SK-N-SH treated with all-trans-retinoic acid at 6 μM for 48 hours (cell line): ENCODE measurements at regions not wholly inside any gene's neighbourhood (a gene's known extent, or its start where the extent isn't known, plus 50 kb on each side); places are given as distances from the start of the nearest gene placed in this dataset.

Source experiments
- ATAC-seq: fragments of 200-7000 bp; cut with Tn5 transposase; 3 replicates; pipeline ENCODE4 v1.9.1; 2020; ENCODE audit warnings: mild to moderate bottlenecking, moderate library complexity
- ARNTL ChIP-seq: fragments of 450-650 bp; formaldehyde crosslinking; IDR thresholded peaks from 2 replicates; pipeline ENCODE4 v1.5.0; 2020; ENCODE audit warnings: low read depth, mild to moderate bottlenecking, moderate library complexity, borderline replicate concordance
- BACH2 ChIP-seq: fragments of 250-450 bp; sonication (Bioruptor Pico); IDR thresholded peaks from 2 replicates; pipeline ENCODE4 v1.9.0; 2021; ENCODE audit warnings: mild to moderate bottlenecking, borderline replicate concordance
- CSRNP3 ChIP-seq: fragments of 250-450 bp; sonication (Bioruptor Pico); IDR thresholded peaks from 2 replicates; pipeline ENCODE4 v1.5.1; 2021; ENCODE audit warnings: mild to moderate bottlenecking, moderate library complexity
- GLIS3 ChIP-seq: fragments of 250-450 bp; sonication (Bioruptor Pico); IDR thresholded peaks from 2 replicates; pipeline ENCODE4 v1.5.0; 2020; ENCODE audit warnings: mild to moderate bottlenecking, moderate library complexity
- ISL1 ChIP-seq: fragments of 250-450 bp; sonication (Bioruptor Pico); IDR thresholded peaks from 2 replicates; pipeline ENCODE4 v2.1.2; 2022; ENCODE audit warnings: mild to moderate bottlenecking, moderate library complexity
- OSR1 ChIP-seq: fragments of 250-450 bp; sonication (Bioruptor Pico); IDR thresholded peaks from 2 replicates; pipeline ENCODE4 v1.8.0; 2022; ENCODE audit warnings: moderate library complexity, mild to moderate bottlenecking, inconsistent platforms
- PATZ1 ChIP-seq: fragments of 250-450 bp; sonication (Bioruptor Pico); IDR thresholded peaks from 2 replicates; pipeline ENCODE4 v1.8.0; 2020; ENCODE audit warnings: mild to moderate bottlenecking, moderate library complexity, borderline replicate concordance
- POU6F1 ChIP-seq: fragments of 250-450 bp; sonication (Bioruptor Pico); IDR thresholded peaks from 2 replicates; pipeline ENCODE4 v1.8.0; 2021; ENCODE audit warnings: low read depth, mild to moderate bottlenecking, moderate library complexity, borderline replicate concordance
- PPARA ChIP-seq: fragments of 250-450 bp; sonication (Bioruptor Pico); IDR thresholded peaks from 2 replicates; pipeline ENCODE4 v1.5.0; 2020; ENCODE audit warnings: mild to moderate bottlenecking, borderline replicate concordance
- TCF4 ChIP-seq: fragments of 250-450 bp; sonication (Bioruptor Pico); IDR thresholded peaks from 2 replicates; pipeline ENCODE4 v1.8.0; 2021; ENCODE audit warnings: mild to moderate bottlenecking, moderate library complexity, borderline replicate concordance
- ZC3H10 ChIP-seq: fragments of 250-450 bp; sonication (Bioruptor Pico); IDR thresholded peaks from 2 replicates; pipeline ENCODE4 v1.5.1; 2021; ENCODE audit warnings: mild to moderate bottlenecking, moderate library complexity
- ZFP3 ChIP-seq: fragments of 250-450 bp; sonication (Bioruptor Pico); IDR thresholded peaks from 2 replicates; pipeline ENCODE4 v1.5.0; 2020; ENCODE audit warnings: mild to moderate bottlenecking, moderate library complexity
- ZNF70 ChIP-seq: fragments of 450-650 bp; formaldehyde crosslinking; IDR thresholded peaks from 2 replicates; pipeline ENCODE4 v1.5.0; 2020; ENCODE audit warnings: mild to moderate bottlenecking, moderate library complexity
- ZNF8 ChIP-seq: fragments of 450-650 bp; formaldehyde crosslinking; IDR thresholded peaks from 2 replicates; pipeline ENCODE4 v1.5.0; 2020; ENCODE audit warnings: mild to moderate bottlenecking, moderate library complexity
- TF ChIP-seq, protein P1 (sequence below): fragments of 250-450 bp; sonication (Bioruptor Pico); IDR thresholded peaks from 2 replicates; pipeline ENCODE4 v1.5.0; 2020; ENCODE audit warnings: mild to moderate bottlenecking, moderate library complexity

GRCh38 chr2:220491670-220492069, 864.2 kb downstream of the SLC4A3 start (continued):
- TF ChIP-seq, protein P1, sequence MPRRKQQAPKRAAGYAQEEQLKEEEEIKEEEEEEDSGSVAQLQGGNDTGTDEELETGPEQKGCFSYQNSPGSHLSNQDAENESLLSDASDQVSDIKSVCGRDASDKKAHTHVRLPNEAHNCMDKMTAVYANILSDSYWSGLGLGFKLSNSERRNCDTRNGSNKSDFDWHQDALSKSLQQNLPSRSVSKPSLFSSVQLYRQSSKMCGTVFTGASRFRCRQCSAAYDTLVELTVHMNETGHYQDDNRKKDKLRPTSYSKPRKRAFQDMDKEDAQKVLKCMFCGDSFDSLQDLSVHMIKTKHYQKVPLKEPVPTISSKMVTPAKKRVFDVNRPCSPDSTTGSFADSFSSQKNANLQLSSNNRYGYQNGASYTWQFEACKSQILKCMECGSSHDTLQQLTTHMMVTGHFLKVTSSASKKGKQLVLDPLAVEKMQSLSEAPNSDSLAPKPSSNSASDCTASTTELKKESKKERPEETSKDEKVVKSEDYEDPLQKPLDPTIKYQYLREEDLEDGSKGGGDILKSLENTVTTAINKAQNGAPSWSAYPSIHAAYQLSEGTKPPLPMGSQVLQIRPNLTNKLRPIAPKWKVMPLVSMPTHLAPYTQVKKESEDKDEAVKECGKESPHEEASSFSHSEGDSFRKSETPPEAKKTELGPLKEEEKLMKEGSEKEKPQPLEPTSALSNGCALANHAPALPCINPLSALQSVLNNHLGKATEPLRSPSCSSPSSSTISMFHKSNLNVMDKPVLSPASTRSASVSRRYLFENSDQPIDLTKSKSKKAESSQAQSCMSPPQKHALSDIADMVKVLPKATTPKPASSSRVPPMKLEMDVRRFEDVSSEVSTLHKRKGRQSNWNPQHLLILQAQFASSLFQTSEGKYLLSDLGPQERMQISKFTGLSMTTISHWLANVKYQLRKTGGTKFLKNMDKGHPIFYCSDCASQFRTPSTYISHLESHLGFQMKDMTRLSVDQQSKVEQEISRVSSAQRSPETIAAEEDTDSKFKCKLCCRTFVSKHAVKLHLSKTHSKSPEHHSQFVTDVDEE (CRISPR knock-in tag): no peak
- TF ChIP-seq ZNF8: no peak

GRCh38 chr2:220493871-220494525, 866.6 kb downstream of the SLC4A3 start:
- TF ChIP-seq ZC3H10 (CRISPR knock-in tag): no peak
- TF ChIP-seq, protein P1 (CRISPR knock-in tag): no peak
- TF ChIP-seq PATZ1 (CRISPR knock-in tag): no peak
- TF ChIP-seq ARNTL (CRISPR knock-in tag): no peak
- TF ChIP-seq OSR1 (CRISPR knock-in tag): no peak
- no peak for TF ChIP-seq TCF4 (CRISPR knock-in tag)
- no peak for TF ChIP-seq ISL1 (CRISPR knock-in tag)
- no peak for TF ChIP-seq ZNF70 (CRISPR knock-in tag)
- TF ChIP-seq ZFP3 (CRISPR knock-in tag): no peak
- TF ChIP-seq POU6F1: no peak
- no peak for TF ChIP-seq BACH2 (CRISPR knock-in tag)
- TF ChIP-seq CSRNP3 (CRISPR knock-in tag): no peak
- no peak for ATAC-seq

GRCh38 chr2:220496513-220496912, 869.1 kb downstream of the SLC4A3 start:
- TF ChIP-seq POU6F1 (no peak), ARNTL (CRISPR knock-in tag) (no peak), GLIS3 (CRISPR knock-in tag) (no peak), BACH2 (CRISPR knock-in tag) (no peak), PATZ1 (CRISPR knock-in tag) (no peak), OSR1 (CRISPR knock-in tag) (no peak), PPARA (CRISPR knock-in tag) (no peak)
- TF ChIP-seq, protein P1 (CRISPR knock-in tag): no peak
- no peak for ATAC-seq
